Esophagus muscularis mucosa (tissue), 4 donors: ENCODE measurements at regions not wholly inside any gene's neighbourhood (a gene's known extent, or its start where the extent isn't known, plus 50 kb on each side); places are given as distances from the start of the nearest gene placed in this dataset.

Experiments used
- DNase-seq: peaks from one replicate; pipeline ENCODE4 v3.0.0-alpha.2; 2017; ENCODE audit errors: extremely low spot score
- H3K27ac ChIP-seq, 4 donors: fragments of 200-600 bp; sonication (generic); replicated peaks in 1 of 4; 1 replicate in 3 of 4; 2 replicates in 1 of 4; pipeline ENCODE4 v1.5.1; 2016 to 2019; ENCODE audit warnings: mild to moderate bottlenecking in 1 of 4
- H3K27me3 ChIP-seq, 4 donors: fragments of 200-600 bp; sonication (generic); one replicate each; pipeline versions ENCODE4 v1.5.1 to v1.6.0; 2016 to 2019
- H3K36me3 ChIP-seq, 4 donors: fragments of 200-600 bp; sonication (generic); one replicate each; pipeline ENCODE4 v1.5.1; 2016 to 2019
- H3K4me1 ChIP-seq, 4 donors: fragments of 200-600 bp; sonication (generic); one replicate each; pipeline ENCODE4 v1.5.1; 2016 to 2019
- H3K4me3 ChIP-seq, 4 donors: fragments of 200-600 bp; sonication (generic); 1 replicate in 2 of 4; 2 replicates in 2 of 4; pipeline ENCODE4 v1.5.1; 2016 to 2019; ENCODE audit warnings: mild to moderate bottlenecking in 4 of 4, moderate library complexity in 1 of 4
- H3K9me3 ChIP-seq, 4 donors: fragments of 200-600 bp; sonication (generic); 1 replicate in 3 of 4; 2 replicates in 1 of 4; pipeline ENCODE4 v1.5.1; 2016 to 2019
- EP300 ChIP-seq: sonication (generic); formaldehyde crosslinking; IDR thresholded peaks from one replicate; pipeline ENCODE4 v1.6.1; 2017; ENCODE audit warnings: antibody characterized with exemption
- POLR2A ChIP-seq: fragments of 450-650 bp; IDR thresholded peaks from one replicate; pipeline ENCODE4 v1.6.1; 2017; ENCODE audit warnings: antibody characterized with exemption, moderate library complexity, mild to moderate bottlenecking, low read depth
- POLR2AphosphoS5 ChIP-seq, 2 donors: sonication (generic); formaldehyde crosslinking; IDR thresholded peaks; one replicate each; pipeline ENCODE4 v1.6.1; 2017; ENCODE audit warnings: antibody characterized with exemption in 2 of 2
- WGBS: methylation state at CpG from one replicate; pipeline ENCODE4 v1.1.5; 2018; 5-methylcytosine and 5-hydroxymethylcytosine counted together
- intact Hi-C: fragments of 100-400 bp; cut with DNase I; formaldehyde crosslinking; loops from one replicate; pipeline ENCODE4 v1.15.1; 2023
- TF ChIP-seq, protein P1 (sequence below), 3 experiments: fragments of 200-600 bp in 2 of 3; fragments of 450-650 bp in 1 of 3; sonication (generic) in 2 of 3; IDR thresholded peaks; one replicate each; pipeline ENCODE4 v1.5.1; 2017 to 2019; ENCODE audit warnings: antibody characterized with exemption in 3 of 3, mild to moderate bottlenecking in 2 of 3, moderate library complexity in 1 of 3

DNA sequence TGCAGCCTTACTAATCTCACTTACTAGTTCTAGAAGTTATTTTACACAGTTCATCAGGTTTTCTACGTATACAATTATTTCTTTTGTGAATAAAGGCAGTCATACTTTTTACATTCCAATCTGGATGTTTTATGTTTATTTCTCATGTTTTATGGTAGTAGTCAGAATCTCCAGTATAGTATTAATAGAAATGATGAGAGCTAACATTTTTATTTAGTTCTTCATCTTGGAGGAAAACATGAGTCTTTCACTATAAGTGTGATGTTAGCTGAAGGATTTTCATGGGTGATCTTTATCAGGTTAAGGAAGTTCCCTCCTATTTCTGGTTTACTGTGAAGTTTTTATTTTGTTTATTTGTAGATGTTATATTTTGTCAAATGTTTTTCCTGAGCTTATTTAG is 256.1 kb upstream of the GIMD1 start:
- Histone ChIP-seq H3K27ac (no peak overlapping the region), H3K4me3 (no peak overlapping the region), H3K4me1 (no peaks in the 10 kb centered on the region), H3K36me3 (no peaks in the 10 kb centered on the region), H3K9me3 (no peaks in the 10 kb centered on the region), H3K27me3 (no peaks in the 10 kb centered on the region)
- intact Hi-C loops, result no loop called here
- WGBS, result 69% methylated on average over 1 of the region's 1 CpG
- DNase-seq, result no peak
- no peak for TF ChIP-seq POLR2A
- TF ChIP-seq, protein P1, sequence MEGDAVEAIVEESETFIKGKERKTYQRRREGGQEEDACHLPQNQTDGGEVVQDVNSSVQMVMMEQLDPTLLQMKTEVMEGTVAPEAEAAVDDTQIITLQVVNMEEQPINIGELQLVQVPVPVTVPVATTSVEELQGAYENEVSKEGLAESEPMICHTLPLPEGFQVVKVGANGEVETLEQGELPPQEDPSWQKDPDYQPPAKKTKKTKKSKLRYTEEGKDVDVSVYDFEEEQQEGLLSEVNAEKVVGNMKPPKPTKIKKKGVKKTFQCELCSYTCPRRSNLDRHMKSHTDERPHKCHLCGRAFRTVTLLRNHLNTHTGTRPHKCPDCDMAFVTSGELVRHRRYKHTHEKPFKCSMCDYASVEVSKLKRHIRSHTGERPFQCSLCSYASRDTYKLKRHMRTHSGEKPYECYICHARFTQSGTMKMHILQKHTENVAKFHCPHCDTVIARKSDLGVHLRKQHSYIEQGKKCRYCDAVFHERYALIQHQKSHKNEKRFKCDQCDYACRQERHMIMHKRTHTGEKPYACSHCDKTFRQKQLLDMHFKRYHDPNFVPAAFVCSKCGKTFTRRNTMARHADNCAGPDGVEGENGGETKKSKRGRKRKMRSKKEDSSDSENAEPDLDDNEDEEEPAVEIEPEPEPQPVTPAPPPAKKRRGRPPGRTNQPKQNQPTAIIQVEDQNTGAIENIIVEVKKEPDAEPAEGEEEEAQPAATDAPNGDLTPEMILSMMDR (IDR thresholded peaks at IDR 0.05), result no peak
- TF ChIP-seq EP300, result no peak
- TF ChIP-seq POLR2AphosphoS5 (IDR thresholded peaks at IDR 0.05), result no peak

DNA sequence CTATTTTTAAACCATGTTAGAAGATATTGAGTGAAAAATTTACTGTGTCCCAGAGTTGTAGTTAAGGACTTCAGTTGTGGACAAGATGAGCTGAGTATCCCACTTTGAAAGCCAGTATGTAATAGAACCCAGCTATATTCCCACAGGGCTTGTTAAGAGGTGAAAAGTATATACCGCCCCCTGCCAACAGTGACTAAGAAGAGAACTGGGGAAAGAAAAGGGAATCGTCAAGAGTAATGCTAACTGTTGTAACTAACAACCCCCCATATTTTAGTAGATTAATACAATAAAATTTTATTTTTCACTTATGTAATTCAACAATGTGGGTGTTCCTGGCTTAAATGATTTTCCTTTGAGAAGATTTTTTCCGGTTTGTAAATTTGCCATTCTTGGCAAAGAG is 250.4 kb upstream of the GIMD1 start:
- Histone ChIP-seq H3K4me3 (no peak overlapping the region), H3K4me1 (peaks cover 0 to 8% (median 0%) of the 10 kb centered on the region in 4 donors), H3K36me3 (no peaks in the 10 kb centered on the region), H3K27me3 (no peaks in the 10 kb centered on the region), H3K27ac (no peak overlapping the region), H3K9me3 (no peaks in the 10 kb centered on the region)
- 60% methylated on average over 3 of the region's 3 CpGs for WGBS
- DNase-seq, result no peak
- TF ChIP-seq POLR2AphosphoS5 (IDR thresholded peaks at IDR 0.05) (no peak), EP300 (no peak), POLR2A (no peak)
- TF ChIP-seq, protein P1 (IDR thresholded peaks at IDR 0.05), result no peak
- intact Hi-C loops, result no loop called here

DNA sequence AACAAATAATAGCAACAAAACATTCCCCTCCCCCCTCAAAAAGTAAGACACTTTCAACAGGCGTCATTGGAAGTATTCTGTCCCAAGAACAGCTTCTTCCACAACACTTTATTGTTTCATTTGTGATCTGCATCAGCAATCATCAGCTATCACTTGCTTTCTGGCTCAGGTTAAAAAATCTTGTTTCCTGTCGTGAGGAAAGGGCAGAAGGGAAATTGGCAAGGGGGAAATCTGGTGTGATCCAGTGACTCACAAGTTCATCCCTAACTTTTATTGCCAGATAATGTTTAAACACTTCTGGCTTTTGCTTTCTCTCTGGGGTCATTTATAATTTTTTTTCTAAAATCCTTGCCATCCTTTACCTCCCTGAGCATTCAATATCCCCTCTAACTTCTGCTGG is 247.4 kb upstream of the GIMD1 start:
- Histone ChIP-seq H3K36me3 (no peaks in the 10 kb centered on the region), H3K9me3 (no peaks in the 10 kb centered on the region), H3K27me3 (no peaks in the 10 kb centered on the region), H3K27ac (no peak overlapping the region), H3K4me1 (peaks cover 0 to 9% (median 0%) of the 10 kb centered on the region in 4 donors), H3K4me3 (no peak overlapping the region)
- no peak for DNase-seq
- intact Hi-C loops, result no loop called here
- 63% methylated on average over 2 of the region's 2 CpGs for WGBS
- no peak for TF ChIP-seq POLR2A
- no peak for TF ChIP-seq POLR2AphosphoS5 (IDR thresholded peaks at IDR 0.05)
- no peak for TF ChIP-seq EP300
- TF ChIP-seq, protein P1 (IDR thresholded peaks at IDR 0.05), result no peak

DNA sequence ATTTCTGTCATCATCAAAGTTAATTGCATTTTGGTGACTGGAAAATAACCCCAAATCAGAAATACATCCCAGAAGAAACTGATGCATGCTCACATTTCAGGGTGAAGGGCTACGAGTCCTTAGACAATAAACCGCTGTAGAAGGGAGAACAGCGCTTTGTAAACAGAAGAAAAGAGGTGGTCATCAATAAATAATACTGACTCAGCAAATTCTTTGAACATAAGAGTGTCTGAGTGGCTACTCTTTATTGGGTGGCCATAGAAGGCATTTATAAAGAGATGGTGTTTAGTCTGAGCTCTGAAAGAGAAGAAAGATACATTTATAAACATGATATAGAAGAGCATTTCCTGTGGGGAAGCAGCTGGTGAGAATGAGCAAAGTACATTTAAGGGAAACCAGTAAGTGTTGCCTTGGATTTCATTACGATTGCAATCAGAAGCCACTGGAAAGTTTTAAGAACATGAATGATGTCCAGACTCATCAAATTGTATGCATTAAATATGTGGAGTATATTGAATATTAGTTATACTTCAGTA is 246.9 kb upstream of the GIMD1 start:
- H3K27me3 ChIP-seq, result no peaks in the 10 kb centered on the region
- intact Hi-C loops, result no loop called here
- TF ChIP-seq POLR2A (no peak), EP300 (no peak), POLR2AphosphoS5 (IDR thresholded peaks at IDR 0.05) (no peak)
- TF ChIP-seq, protein P1 (IDR thresholded peaks at IDR 0.05), result no peak
- no peaks in the 10 kb centered on the region for H3K9me3 ChIP-seq
- H3K27ac ChIP-seq, result no peak overlapping the region
- peaks cover 0 to 9% (median 0%) of the 10 kb centered on the region in 4 donors for H3K4me1 ChIP-seq
- H3K4me3 ChIP-seq, result no peak overlapping the region
- WGBS, result 75% methylated on average over 4 of the region's 4 CpGs
- H3K36me3 ChIP-seq, result no peaks in the 10 kb centered on the region
- DNase-seq, result no peak

DNA sequence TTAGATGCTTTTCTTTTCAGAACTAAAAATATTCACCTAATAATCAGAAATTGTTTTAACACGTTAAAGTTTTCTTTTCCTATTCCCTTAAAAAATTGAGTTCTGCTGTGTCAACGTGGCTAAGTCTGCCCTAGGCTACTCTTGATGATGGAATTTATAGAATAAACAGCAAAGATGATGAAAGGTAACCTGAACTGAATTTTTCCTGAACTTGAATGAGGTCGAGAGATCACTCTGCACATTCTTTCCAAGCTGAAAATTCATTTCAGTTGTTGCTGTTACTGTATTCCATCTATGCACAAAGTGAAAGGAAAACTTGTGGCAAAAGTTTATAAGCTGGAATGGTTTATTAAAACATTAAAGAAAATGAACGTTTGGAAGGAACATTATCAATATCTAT is 245.9 kb upstream of the GIMD1 start:
- DNase-seq, result no peak
- 20% methylated on average over 4 of the region's 4 CpGs for WGBS
- intact Hi-C loops, result no loop called here

More for the DNA sequence above, 245.9 kb upstream of the GIMD1 start:
- Histone ChIP-seq H3K9me3 (no peaks in the 10 kb centered on the region), H3K27me3 (no peaks in the 10 kb centered on the region), H3K27ac (no peak overlapping the region), H3K4me1 (peaks cover 0 to 9% (median 0%) of the 10 kb centered on the region in 4 donors), H3K36me3 (no peaks in the 10 kb centered on the region), H3K4me3 (no peak overlapping the region)
- TF ChIP-seq, protein P1 (IDR thresholded peaks at IDR 0.05), result no peak
